Cardiac muscle cell (in vitro differentiated cells and primary cell): ENCODE measurements at regions not wholly inside any gene's neighbourhood (a gene's known extent, or its start where the extent isn't known, plus 50 kb on each side); places are given as distances from the start of the nearest gene placed in this dataset.
"Not testable (repeated sequence)": the region's sequence is repeated elsewhere in the genome, so short reads cannot be mapped to it uniquely, and the experiment has no call there.

Experiments used
- DNase-seq, 2 donors: peaks; one replicate each; pipeline versions ENCODE4 v3.0.0 to v3.0.0-alpha.2; 2010 to 2017; ENCODE audit warnings: low read depth in 1 of 2, low spot score in 1 of 2
- H3K27ac ChIP-seq: fragments of 200-600 bp; sonication (generic); 2 replicates; pipeline ENCODE4 v1.5.1; 2016
- H3K27me3 ChIP-seq: fragments of 200-600 bp; sonication (generic); 2 replicates; pipeline ENCODE4 v1.6.0; 2016; ENCODE audit warnings: control low read depth
- H3K36me3 ChIP-seq: fragments of 200-600 bp; sonication (generic); 2 replicates; pipeline ENCODE4 v1.5.1; 2016; ENCODE audit warnings: control low read depth
- H3K4me1 ChIP-seq: fragments of 200-600 bp; sonication (generic); 2 replicates; pipeline ENCODE4 v1.8.1; 2017; ENCODE audit warnings: low read depth, mild to moderate bottlenecking, mixed run types
- H3K4me3 ChIP-seq: fragments of 200-600 bp; sonication (generic); 2 replicates; pipeline ENCODE4 v1.5.1; 2016; ENCODE audit warnings: mild to moderate bottlenecking
- H3K9me3 ChIP-seq: fragments of 200-600 bp; sonication (generic); 2 replicates; pipeline ENCODE4 v1.5.1; 2017; ENCODE audit warnings: low read depth, mild to moderate bottlenecking, control low read depth
- CTCF ChIP-seq: IDR thresholded peaks from 2 replicates; pipeline ENCODE4 v1.5.1; 2012; ENCODE audit warnings: low read depth, mild to moderate bottlenecking, low read length

- Histone ChIP-seq H3K27me3 (no peaks in the 10 kb centered on the region), H3K9me3 (no peaks in the 10 kb centered on the region), H3K36me3 (no peaks in the 10 kb centered on the region), H3K27ac (no peak overlapping the region), H3K4me3 (no peak overlapping the region), H3K4me1 (no peaks in the 10 kb centered on the region)
- no peak for DNase-seq
- no peak for TF ChIP-seq CTCF
These were observed 97.8 kb upstream of the C5orf63 start for GRCh38 chr5:127170918-127171600.

- no peaks in the 10 kb centered on the region for H3K36me3 ChIP-seq
- no peak for TF ChIP-seq CTCF
- peak in 1 of 2 donors; percentile 5 for DNase-seq
These were observed 103.5 kb upstream of the C5orf63 start for GRCh38 chr5:127176769-127177168.

GRCh38 chr5:127182631-127183030 lies 108.0 kb upstream of the MEGF10 start:
- not testable (repeated sequence) for DNase-seq, H3K36me3 ChIP-seq, H3K9me3 ChIP-seq, H3K27me3 ChIP-seq, H3K4me1 ChIP-seq, H3K4me3 ChIP-seq, H3K27ac ChIP-seq

More at GRCh38 chr5:127176769-127177168, 103.5 kb upstream of the C5orf63 start:
- no peaks in the 10 kb centered on the region for H3K9me3 ChIP-seq
- H3K27me3 ChIP-seq = no peaks in the 10 kb centered on the region
- no peak overlapping the region for H3K4me3 ChIP-seq
- H3K27ac ChIP-seq = no peak overlapping the region
- H3K4me1 ChIP-seq = no peaks in the 10 kb centered on the region

GRCh38 chr5:127183332-127183731 lies 107.3 kb upstream of the MEGF10 start:
- no peak for DNase-seq

GRCh38 chr5:127184851-127185250 lies 105.7 kb upstream of the MEGF10 start:
- Histone ChIP-seq H3K27ac (no peak overlapping the region), H3K27me3 (no peaks in the 10 kb centered on the region), H3K4me1 (no peaks in the 10 kb centered on the region), H3K4me3 (no peak overlapping the region), H3K36me3 (no peaks in the 10 kb centered on the region), H3K9me3 (no peaks in the 10 kb centered on the region)
- peak in 1 of 2 donors; percentile 9 for DNase-seq
- no peak for TF ChIP-seq CTCF

More at GRCh38 chr5:127183332-127183731, 107.3 kb upstream of the MEGF10 start:
- Histone ChIP-seq H3K4me1 (no peaks in the 10 kb centered on the region), H3K4me3 (no peak overlapping the region), H3K9me3 (no peaks in the 10 kb centered on the region), H3K36me3 (no peaks in the 10 kb centered on the region), H3K27ac (no peak overlapping the region), H3K27me3 (no peaks in the 10 kb centered on the region)
- no peak for TF ChIP-seq CTCF

GRCh38 chr5:127186657-127187056 lies 103.9 kb upstream of the MEGF10 start:
- no peaks in the 10 kb centered on the region for H3K36me3 ChIP-seq
- no peak for TF ChIP-seq CTCF
- H3K4me1 ChIP-seq = no peaks in the 10 kb centered on the region
- no peaks in the 10 kb centered on the region for H3K9me3 ChIP-seq
- DNase-seq = no peak
- H3K27ac ChIP-seq = no peak overlapping the region
- no peak overlapping the region for H3K4me3 ChIP-seq
- H3K27me3 ChIP-seq = no peaks in the 10 kb centered on the region
